ENCODE measurements at regions not wholly inside any gene's neighbourhood (a gene's known extent, or its start where the extent isn't known, plus 50 kb on each side); places are given as distances from the start of the nearest gene placed in this dataset.

- no peaks in the 10 kb centered on the region for H3K36me3 ChIP-seq (ENCODE audit: insufficient read depth, low read length)
- H3K27me3 ChIP-seq (ENCODE audit: insufficient read depth, low read length) = no peaks in the 10 kb centered on the region
- no peaks in the 10 kb centered on the region for H3K79me2 ChIP-seq (ENCODE audit: control insufficient read depth, insufficient read depth, low read length, unreplicated experiment)
- peaks cover 25% of the 10 kb centered on the region for H3K4me1 ChIP-seq (ENCODE audit: control insufficient read depth, insufficient read depth, low read length, unreplicated experiment)
- H3K4me3 ChIP-seq (ENCODE audit: low read depth, low read length) = no peak overlapping the region
- H3K27ac ChIP-seq (ENCODE audit: low read depth, low read length) = no peak overlapping the region
- H2AFZ ChIP-seq (ENCODE audit: low read length, unreplicated experiment) = no peak overlapping the region
These were observed 182.2 kb downstream of the GIPC2 start for GRCh38 chr1:78227705-78228635.

GRCh38 chr1:78229344-78229743 lies 183.6 kb downstream of the GIPC2 start:
- H2AFZ ChIP-seq (ENCODE audit: low read length, unreplicated experiment) = no peak overlapping the region
- peaks cover 12% of the 10 kb centered on the region for H3K4me1 ChIP-seq (ENCODE audit: control insufficient read depth, insufficient read depth, low read length, unreplicated experiment)
- no peaks in the 10 kb centered on the region for H3K79me2 ChIP-seq (ENCODE audit: control insufficient read depth, insufficient read depth, low read length, unreplicated experiment)
- H3K4me3 ChIP-seq (ENCODE audit: low read depth, low read length) = peak overlapping the region; percentile 6; the same call in 1 of the 2 replicates
- no peaks in the 10 kb centered on the region for H3K27me3 ChIP-seq (ENCODE audit: insufficient read depth, low read length)
- H3K27ac ChIP-seq (ENCODE audit: low read depth, low read length) = peak overlapping the region; percentile 25
- H3K36me3 ChIP-seq (ENCODE audit: insufficient read depth, low read length) = no peaks in the 10 kb centered on the region

GRCh38 chr1:78231477-78231876 lies 185.7 kb downstream of the GIPC2 start:
- no peaks in the 10 kb centered on the region for H3K27me3 ChIP-seq (ENCODE audit: insufficient read depth, low read length)
- no peaks in the 10 kb centered on the region for H3K36me3 ChIP-seq (ENCODE audit: insufficient read depth, low read length)
- no peak overlapping the region for H2AFZ ChIP-seq (ENCODE audit: low read length, unreplicated experiment)
- H3K4me3 ChIP-seq (ENCODE audit: low read depth, low read length) = no peak overlapping the region
- H3K27ac ChIP-seq (ENCODE audit: low read depth, low read length) = no peak overlapping the region
- H3K79me2 ChIP-seq (ENCODE audit: control insufficient read depth, insufficient read depth, low read length, unreplicated experiment) = no peaks in the 10 kb centered on the region
- H3K4me1 ChIP-seq (ENCODE audit: control insufficient read depth, insufficient read depth, low read length, unreplicated experiment) = peaks cover 12% of the 10 kb centered on the region

GRCh38 chr1:78231894-78232293 lies 186.1 kb downstream of the GIPC2 start:
- Histone ChIP-seq H3K27me3 (ENCODE audit: insufficient read depth, low read length) (no peaks in the 10 kb centered on the region), H3K27ac (ENCODE audit: low read depth, low read length) (no peak overlapping the region)

GRCh38 chr1:78232630-78233029 lies 186.9 kb downstream of the GIPC2 start:
- H3K27ac ChIP-seq (ENCODE audit: low read depth, low read length) = no peak overlapping the region
- no peak overlapping the region for H3K4me3 ChIP-seq (ENCODE audit: low read depth, low read length)
- no peaks in the 10 kb centered on the region for H3K79me2 ChIP-seq (ENCODE audit: control insufficient read depth, insufficient read depth, low read length, unreplicated experiment)
- no peak overlapping the region for H2AFZ ChIP-seq (ENCODE audit: low read length, unreplicated experiment)
- H3K36me3 ChIP-seq (ENCODE audit: insufficient read depth, low read length) = no peaks in the 10 kb centered on the region
- H3K4me1 ChIP-seq (ENCODE audit: control insufficient read depth, insufficient read depth, low read length, unreplicated experiment) = peaks cover 12% of the 10 kb centered on the region
- no peaks in the 10 kb centered on the region for H3K27me3 ChIP-seq (ENCODE audit: insufficient read depth, low read length)

More at GRCh38 chr1:78231894-78232293, 186.1 kb downstream of the GIPC2 start:
- Histone ChIP-seq H2AFZ (ENCODE audit: low read length, unreplicated experiment) (no peak overlapping the region), H3K4me1 (ENCODE audit: control insufficient read depth, insufficient read depth, low read length, unreplicated experiment) (peaks cover 12% of the 10 kb centered on the region), H3K79me2 (ENCODE audit: control insufficient read depth, insufficient read depth, low read length, unreplicated experiment) (no peaks in the 10 kb centered on the region), H3K36me3 (ENCODE audit: insufficient read depth, low read length) (no peaks in the 10 kb centered on the region), H3K4me3 (ENCODE audit: low read depth, low read length) (no peak overlapping the region)

GRCh38 chr1:78234496-78234895 lies 188.7 kb downstream of the GIPC2 start:
- Histone ChIP-seq H3K4me1 (ENCODE audit: control insufficient read depth, insufficient read depth, low read length, unreplicated experiment) (peaks cover 6% of the 10 kb centered on the region), H3K27me3 (ENCODE audit: insufficient read depth, low read length) (no peaks in the 10 kb centered on the region), H3K79me2 (ENCODE audit: control insufficient read depth, insufficient read depth, low read length, unreplicated experiment) (no peaks in the 10 kb centered on the region), H3K27ac (ENCODE audit: low read depth, low read length) (no peak overlapping the region), H3K4me3 (ENCODE audit: low read depth, low read length) (no peak overlapping the region), H2AFZ (ENCODE audit: low read length, unreplicated experiment) (no peak overlapping the region), H3K36me3 (ENCODE audit: insufficient read depth, low read length) (no peaks in the 10 kb centered on the region)

GRCh38 chr1:78236716-78237115 lies 190.9 kb downstream of the GIPC2 start:
- H3K4me3 ChIP-seq (ENCODE audit: low read depth, low read length) = no peak overlapping the region
- H3K27me3 ChIP-seq (ENCODE audit: insufficient read depth, low read length) = no peaks in the 10 kb centered on the region
- no peak overlapping the region for H3K27ac ChIP-seq (ENCODE audit: low read depth, low read length)

GRCh38 chr1:78237364-78237916 lies 191.7 kb downstream of the GIPC2 start:
- H2AFZ ChIP-seq (ENCODE audit: low read length, unreplicated experiment) = no peak overlapping the region

More at GRCh38 chr1:78236716-78237115, 190.9 kb downstream of the GIPC2 start:
- no peaks in the 10 kb centered on the region for H3K36me3 ChIP-seq (ENCODE audit: insufficient read depth, low read length)
- H3K79me2 ChIP-seq (ENCODE audit: control insufficient read depth, insufficient read depth, low read length, unreplicated experiment) = no peaks in the 10 kb centered on the region
- no peaks in the 10 kb centered on the region for H3K4me1 ChIP-seq (ENCODE audit: control insufficient read depth, insufficient read depth, low read length, unreplicated experiment)
- no peak overlapping the region for H2AFZ ChIP-seq (ENCODE audit: low read length, unreplicated experiment)

GRCh38 chr1:78240191-78240590 lies 194.4 kb downstream of the GIPC2 start:
- Histone ChIP-seq H3K36me3 (ENCODE audit: insufficient read depth, low read length) (no peaks in the 10 kb centered on the region), H3K4me1 (ENCODE audit: control insufficient read depth, insufficient read depth, low read length, unreplicated experiment) (no peaks in the 10 kb centered on the region), H3K27me3 (ENCODE audit: insufficient read depth, low read length) (no peaks in the 10 kb centered on the region), H3K79me2 (ENCODE audit: control insufficient read depth, insufficient read depth, low read length, unreplicated experiment) (no peaks in the 10 kb centered on the region), H3K27ac (ENCODE audit: low read depth, low read length) (no peak overlapping the region), H2AFZ (ENCODE audit: low read length, unreplicated experiment) (no peak overlapping the region), H3K4me3 (ENCODE audit: low read depth, low read length) (no peak overlapping the region)

More at GRCh38 chr1:78237364-78237916, 191.7 kb downstream of the GIPC2 start:
- Histone ChIP-seq H3K79me2 (ENCODE audit: control insufficient read depth, insufficient read depth, low read length, unreplicated experiment) (no peaks in the 10 kb centered on the region), H3K27ac (ENCODE audit: low read depth, low read length) (no peak overlapping the region), H3K4me3 (ENCODE audit: low read depth, low read length) (no peak overlapping the region), H3K27me3 (ENCODE audit: insufficient read depth, low read length) (no peaks in the 10 kb centered on the region), H3K4me1 (ENCODE audit: control insufficient read depth, insufficient read depth, low read length, unreplicated experiment) (no peaks in the 10 kb centered on the region), H3K36me3 (ENCODE audit: insufficient read depth, low read length) (no peaks in the 10 kb centered on the region)

GRCh38 chr1:78240755-78241154 lies 195.0 kb downstream of the GIPC2 start:
- no peaks in the 10 kb centered on the region for H3K27me3 ChIP-seq (ENCODE audit: insufficient read depth, low read length)
- no peaks in the 10 kb centered on the region for H3K36me3 ChIP-seq (ENCODE audit: insufficient read depth, low read length)
- H3K27ac ChIP-seq (ENCODE audit: low read depth, low read length) = no peak overlapping the region
- H3K4me1 ChIP-seq (ENCODE audit: control insufficient read depth, insufficient read depth, low read length, unreplicated experiment) = no peaks in the 10 kb centered on the region
- H2AFZ ChIP-seq (ENCODE audit: low read length, unreplicated experiment) = peak overlapping the region; percentile 0
- no peaks in the 10 kb centered on the region for H3K79me2 ChIP-seq (ENCODE audit: control insufficient read depth, insufficient read depth, low read length, unreplicated experiment)
- H3K4me3 ChIP-seq (ENCODE audit: low read depth, low read length) = no peak overlapping the region

- Histone ChIP-seq H3K4me3 (ENCODE audit: low read depth, low read length) (no peak overlapping the region), H2AFZ (ENCODE audit: low read length, unreplicated experiment) (no peak overlapping the region), H3K36me3 (ENCODE audit: insufficient read depth, low read length) (no peaks in the 10 kb centered on the region)
These were observed 201.3 kb downstream of the GIPC2 start for GRCh38 chr1:78247079-78247478.

More at GRCh38 chr1:78247079-78247478, 201.3 kb downstream of the GIPC2 start:
- no peak overlapping the region for H3K27ac ChIP-seq (ENCODE audit: low read depth, low read length)
- no peaks in the 10 kb centered on the region for H3K4me1 ChIP-seq (ENCODE audit: control insufficient read depth, insufficient read depth, low read length, unreplicated experiment)
- no peaks in the 10 kb centered on the region for H3K79me2 ChIP-seq (ENCODE audit: control insufficient read depth, insufficient read depth, low read length, unreplicated experiment)
- no peaks in the 10 kb centered on the region for H3K27me3 ChIP-seq (ENCODE audit: insufficient read depth, low read length)

Measured in ACC112 (cell line).